ENCODE measurements at regions not wholly inside any gene's neighbourhood (a gene's known extent, or its start where the extent isn't known, plus 50 kb on each side); places are given as distances from the start of the nearest gene placed in this dataset.

- in situ Hi-C loops (cut with MboI; ENCODE audit: low sequenced_read_pairs), result no loop called here
Observed at GRCh38 chrX:107502316-107502715, 52.9 kb downstream of the FRMPD3 start.

DNA sequence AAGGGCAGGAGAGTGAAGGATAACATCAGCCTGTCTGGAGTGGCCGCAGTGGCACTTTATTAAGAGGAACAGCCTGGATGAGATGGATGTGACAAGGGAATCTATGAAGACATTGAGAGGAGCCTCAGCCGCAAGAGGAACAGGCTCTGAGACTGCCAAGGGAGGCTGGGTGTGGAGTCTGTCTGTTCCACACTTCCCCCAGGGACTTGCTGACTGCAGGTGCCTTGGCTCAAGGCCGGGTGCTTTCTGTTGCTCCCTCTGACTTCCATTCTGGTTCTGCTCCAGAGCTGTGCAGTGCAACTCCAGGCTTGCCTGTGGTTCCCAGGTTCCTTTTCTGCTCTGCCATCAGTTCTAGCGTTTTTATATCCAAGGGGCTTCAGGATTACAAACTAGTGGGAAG, 54.6 kb downstream of the FRMPD3 start:
- in situ Hi-C loops (cut with MboI; ENCODE audit: low sequenced_read_pairs), result no loop called here

DNA sequence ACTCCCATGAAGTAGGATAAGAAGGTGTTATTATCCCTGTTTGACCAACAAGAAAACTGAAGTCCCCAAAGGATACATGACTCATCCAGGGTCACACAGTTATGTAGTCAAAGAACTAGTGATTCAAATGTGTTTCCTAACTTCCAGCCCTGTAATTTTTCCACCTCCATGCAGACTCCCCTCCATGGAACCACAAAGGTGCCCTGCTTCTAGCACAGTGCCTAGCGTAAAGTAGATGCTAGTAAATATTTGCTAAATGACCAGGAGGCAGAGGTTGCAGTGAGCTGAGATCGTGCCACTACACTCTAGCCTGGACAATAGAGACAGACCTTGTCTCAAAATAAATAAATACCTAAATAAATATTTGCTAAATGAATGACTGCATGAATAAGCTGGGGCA, 55.8 kb downstream of the FRMPD3 start:
- in situ Hi-C loops (cut with MboI; ENCODE audit: low sequenced_read_pairs), result no loop called here

DNA sequence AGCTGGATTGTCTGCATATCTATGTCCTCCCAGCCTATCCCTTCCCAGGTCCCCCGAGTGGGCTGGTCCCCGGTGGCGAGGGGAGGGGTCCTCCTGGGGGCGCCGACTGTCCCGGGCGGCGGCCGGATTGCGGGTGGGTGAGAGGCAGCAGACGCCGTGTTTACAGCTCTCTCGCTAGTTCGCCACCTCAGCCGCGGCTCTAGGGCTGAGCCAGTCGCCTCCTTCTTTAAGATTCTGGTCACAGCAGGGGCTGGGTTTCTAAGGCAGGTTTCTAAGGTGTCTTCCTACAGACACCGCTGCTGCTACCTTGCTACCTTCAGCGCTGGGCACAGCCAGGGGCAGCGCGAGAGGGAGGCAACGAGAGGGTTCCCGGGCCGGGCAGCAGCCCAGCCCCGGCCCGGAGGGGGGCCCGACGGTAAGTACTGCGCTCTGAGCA, 57.2 kb downstream of the FRMPD3 start:
- in situ Hi-C loops (cut with MboI; ENCODE audit: low sequenced_read_pairs), result no loop called here

DNA sequence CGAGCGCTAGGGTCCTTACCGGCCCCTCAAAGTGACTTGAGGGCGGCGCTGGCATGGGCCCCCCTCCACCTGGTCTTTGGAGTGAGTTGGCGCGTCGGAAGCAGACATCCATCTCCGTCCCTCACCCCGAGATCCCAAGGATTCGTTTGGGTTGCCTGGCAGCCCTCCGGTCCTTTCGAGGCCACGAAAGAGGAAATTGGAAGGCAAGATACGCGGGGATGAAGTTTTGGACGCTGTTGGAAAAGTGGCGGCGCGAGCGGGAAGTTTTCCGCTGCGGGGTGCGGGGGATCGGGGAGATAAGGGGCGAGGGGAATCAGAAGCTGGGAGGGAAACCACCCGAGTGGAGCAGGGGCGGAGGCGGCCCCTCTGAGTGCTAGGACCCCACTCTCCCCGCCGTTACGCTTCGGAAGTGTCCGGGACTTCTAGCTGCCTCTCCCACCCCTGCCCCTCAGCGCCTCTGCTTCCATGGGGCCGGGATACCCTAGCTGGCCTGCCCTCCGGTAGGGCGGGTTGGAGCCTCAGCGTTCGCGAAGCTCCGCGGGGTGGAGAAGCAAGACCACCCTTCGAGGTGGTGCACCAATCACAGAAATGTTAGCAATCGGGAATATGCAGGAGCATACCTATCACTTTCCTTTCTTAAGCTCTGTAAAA, 57.8 kb downstream of the FRMPD3 start:
- in situ Hi-C loops (cut with MboI; ENCODE audit: low sequenced_read_pairs), result no loop called here

DNA sequence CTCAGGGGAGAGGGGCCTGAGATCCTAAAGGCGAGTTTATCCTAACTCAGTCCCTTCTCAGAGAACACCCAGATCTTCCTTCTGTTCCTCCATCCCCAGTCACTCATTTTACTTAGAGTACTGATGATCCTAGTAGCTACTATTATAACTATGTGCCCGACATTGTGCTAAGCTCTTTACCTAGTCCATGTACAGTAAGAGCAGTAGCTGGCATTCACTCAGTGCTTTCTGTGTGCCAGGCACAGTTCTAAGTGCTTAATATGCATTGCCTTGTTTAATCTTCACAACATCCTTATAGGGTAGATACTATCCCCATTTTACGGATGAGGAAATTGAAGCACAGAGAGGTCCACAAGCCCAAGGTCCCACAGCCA, 58.3 kb downstream of the FRMPD3 start:
- in situ Hi-C loops (cut with MboI; ENCODE audit: low sequenced_read_pairs), result no loop called here

- in situ Hi-C loops (cut with MboI; ENCODE audit: low sequenced_read_pairs), result no loop called here
Observed at GRCh38 chrX:107508925-107509324, 59.5 kb downstream of the FRMPD3 start.

GRCh38 chrX:107514944-107515343, 65.5 kb downstream of the FRMPD3 start:
- in situ Hi-C loops (cut with MboI; ENCODE audit: low sequenced_read_pairs), result no loop called here

DNA sequence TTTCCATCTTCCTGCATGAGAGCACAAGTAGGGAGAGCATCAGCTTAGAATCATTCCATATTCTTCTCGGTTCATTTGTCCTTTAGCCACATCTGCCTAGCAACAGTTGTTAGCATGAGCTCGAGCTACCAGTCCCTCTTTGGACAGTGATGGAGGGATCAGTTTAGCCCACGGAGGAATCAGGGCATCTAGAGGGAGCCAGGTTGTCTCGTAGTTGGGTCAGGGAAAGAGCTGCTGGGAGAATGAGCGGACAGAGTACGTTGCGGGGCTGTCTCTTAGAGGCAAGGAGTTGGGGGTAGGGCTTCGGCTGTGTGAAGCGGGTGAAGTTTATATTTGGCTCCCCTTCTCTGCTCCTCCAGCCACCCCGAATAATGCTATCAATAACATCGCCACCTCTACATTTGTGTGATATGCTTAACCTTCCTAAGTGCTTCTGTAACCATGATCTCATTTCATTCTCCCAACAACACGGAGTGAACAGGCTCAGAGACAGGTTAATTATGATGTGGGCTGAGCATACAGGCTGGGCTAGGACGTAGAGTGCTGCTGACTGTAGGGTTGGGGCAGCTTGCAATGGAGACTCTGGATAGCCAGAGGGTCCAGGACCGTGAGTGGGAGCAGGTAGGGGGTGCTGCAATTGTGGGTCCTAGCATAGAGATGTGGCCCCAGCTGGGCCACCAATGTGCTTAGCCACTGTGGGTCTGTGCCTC, 72.6 kb downstream of the FRMPD3 start:
- in situ Hi-C loops (cut with MboI; ENCODE audit: low sequenced_read_pairs), result no loop called here

DNA sequence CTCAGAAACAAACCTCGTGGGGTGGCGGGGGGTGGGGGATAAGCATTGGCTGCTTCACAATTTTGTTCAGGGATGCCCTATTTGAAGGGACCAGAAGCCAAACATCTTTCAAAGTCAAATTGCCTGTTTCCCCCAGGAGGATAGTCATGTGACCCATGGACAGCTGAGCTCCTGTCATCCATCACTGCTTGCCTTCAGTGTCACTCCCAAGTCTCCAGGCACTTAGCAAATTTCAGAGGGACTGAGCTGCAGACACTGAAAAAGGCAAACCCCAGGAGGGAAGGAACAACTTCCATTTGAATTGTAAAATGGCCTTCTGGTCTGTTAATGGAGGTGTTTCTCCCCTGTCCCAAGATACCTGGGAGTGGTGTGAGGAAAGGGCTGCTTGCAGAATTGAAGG, 73.4 kb downstream of the FRMPD3 start:
- in situ Hi-C loops (cut with MboI; ENCODE audit: low sequenced_read_pairs), result no loop called here

DNA sequence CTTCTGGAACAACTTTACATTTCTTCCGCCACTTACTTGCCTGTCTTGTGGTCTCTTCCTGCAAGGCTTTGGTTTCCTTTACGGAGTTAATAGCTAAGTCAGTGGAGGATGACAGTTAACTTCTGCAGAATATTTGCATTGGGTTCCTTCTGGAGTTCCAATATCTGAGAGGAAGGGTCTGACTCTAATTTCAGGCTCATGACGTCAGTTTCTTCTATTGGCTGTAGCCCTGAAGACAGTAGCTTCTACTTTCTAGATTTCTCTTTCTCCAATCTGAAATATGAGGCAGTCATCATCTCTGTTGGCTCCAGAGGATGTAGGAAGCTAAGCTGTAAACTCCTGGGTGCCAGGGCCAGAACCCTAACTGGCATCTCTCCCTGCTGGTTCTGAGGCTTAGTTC, 76.7 kb downstream of the FRMPD3 start:
- in situ Hi-C loops (cut with MboI; ENCODE audit: low sequenced_read_pairs), result loop anchor here (25.0 kb wide), 1 partner anchor 261 kb away; the partner anchor contains the start of genes NCBP2L and TSC22D3

DNA sequence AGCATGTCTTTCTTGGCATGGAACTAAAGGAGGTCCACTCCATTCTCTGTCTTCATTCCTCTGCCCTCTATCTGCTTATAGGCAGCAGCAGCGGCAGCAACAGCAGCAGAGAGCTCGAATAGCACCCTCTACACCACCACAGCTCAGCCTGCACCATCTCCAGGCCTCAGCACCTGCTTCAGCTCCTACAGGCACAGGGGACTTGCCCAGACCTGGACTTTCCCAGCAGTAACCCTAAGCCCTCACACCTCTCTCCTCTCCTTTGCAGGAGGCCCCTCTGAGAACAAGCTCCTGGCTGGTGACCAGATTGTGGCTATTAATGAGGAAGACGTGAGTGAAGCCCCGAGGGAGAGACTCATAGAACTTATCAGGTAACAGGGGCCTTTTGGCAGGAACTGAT, 80.7 kb downstream of the FRMPD3 start:
- in situ Hi-C loops (cut with MboI; ENCODE audit: low sequenced_read_pairs), result loop anchor here (25.0 kb wide), 1 partner anchor 257 kb away; the partner anchor contains the start of genes NCBP2L and TSC22D3

DNA sequence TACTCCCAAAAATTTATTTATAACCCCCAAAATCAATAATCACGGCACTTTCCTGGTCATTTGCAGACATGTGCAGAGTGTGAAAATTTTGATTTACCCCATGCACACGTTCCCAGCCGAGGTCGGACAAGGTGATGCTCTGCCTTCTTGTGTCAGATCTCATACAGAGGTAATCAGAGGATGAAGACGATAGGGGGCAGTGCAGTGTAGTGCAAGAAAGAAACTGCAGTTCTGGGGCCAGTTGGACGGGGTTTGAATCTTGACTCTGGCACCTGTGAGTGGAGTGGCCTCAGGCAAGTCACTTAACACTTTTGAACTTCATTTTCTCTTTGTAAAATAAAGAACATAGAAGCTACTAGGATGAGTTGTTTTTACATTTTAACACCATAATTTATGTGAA, 88.4 kb downstream of the FRMPD3 start:
- in situ Hi-C loops (cut with MboI; ENCODE audit: low sequenced_read_pairs), result loop anchor here (25.0 kb wide), 1 partner anchor 249 kb away; the partner anchor contains the start of genes NCBP2L and TSC22D3

DNA sequence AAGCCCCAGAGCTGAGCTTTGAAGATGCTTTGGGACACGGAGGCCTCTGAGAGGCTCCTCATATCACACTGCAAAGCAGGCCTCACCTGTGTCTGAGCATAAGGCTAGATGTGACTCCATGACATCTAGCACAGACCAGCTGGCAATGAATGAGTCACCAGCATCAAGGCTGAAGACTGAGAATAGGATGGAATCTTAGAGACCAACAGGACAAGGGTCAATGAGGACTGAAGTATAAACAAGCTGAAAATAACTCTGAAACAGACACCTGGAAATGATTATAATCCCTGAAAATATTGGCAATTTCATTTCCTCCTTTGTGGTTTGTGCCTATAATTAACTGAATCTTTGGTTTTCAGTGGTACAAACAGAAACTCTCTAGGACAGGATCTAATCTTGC, 87.1 kb upstream of the PRPS1 start:
- in situ Hi-C loops (cut with MboI; ENCODE audit: low sequenced_read_pairs), result loop anchor here (25.0 kb wide), 1 partner anchor 246 kb away; the partner anchor contains the start of genes NCBP2L and TSC22D3

DNA sequence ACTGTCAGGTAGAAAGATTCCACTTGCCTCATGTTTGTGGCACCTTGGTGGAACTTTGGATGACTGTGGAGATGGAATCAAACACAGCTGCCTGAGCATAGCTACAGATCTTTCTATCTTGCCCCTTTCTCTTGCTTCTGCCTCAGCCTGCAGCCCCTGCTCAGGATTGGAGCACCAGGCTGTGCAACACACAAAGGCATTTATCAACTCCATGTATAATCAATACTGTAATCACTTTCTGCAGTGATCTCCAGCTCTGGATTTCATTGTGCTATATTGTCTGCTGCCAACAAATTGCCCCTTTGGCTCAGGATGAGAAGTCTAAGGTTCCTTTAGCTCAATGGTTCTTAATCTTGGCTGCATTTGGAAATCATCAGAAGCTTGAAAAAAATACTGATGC, 86.3 kb upstream of the PRPS1 start:
- in situ Hi-C loops (cut with MboI; ENCODE audit: low sequenced_read_pairs), result loop anchor here (25.0 kb wide), 1 partner anchor 245 kb away; the partner anchor contains the start of genes NCBP2L and TSC22D3

- in situ Hi-C loops (cut with MboI; ENCODE audit: low sequenced_read_pairs), result loop anchor here (25.0 kb wide), 1 partner anchor 245 kb away; the partner anchor contains the start of genes NCBP2L and TSC22D3
Observed at GRCh38 chrX:107542500-107542899, 85.8 kb upstream of the PRPS1 start.

DNA sequence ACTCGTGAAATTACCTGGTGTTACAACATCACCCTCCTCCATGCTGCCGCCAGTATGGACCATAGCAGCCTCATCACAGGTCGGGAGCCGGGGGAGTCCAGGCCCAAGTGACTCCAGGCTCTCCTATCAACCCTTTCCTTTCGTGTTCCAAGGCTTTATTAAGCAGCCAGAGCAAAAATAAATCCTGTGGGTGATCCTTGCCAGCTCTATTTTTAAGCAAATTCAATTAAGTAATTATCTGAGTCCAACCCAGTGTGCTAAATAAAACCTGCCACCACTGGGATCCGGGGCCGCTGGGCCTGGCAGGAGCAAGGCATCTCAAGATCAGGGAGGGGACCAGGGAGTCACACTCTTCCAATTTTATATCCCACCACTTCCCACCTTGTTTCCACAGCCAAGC, 80.7 kb upstream of the PRPS1 start:
- in situ Hi-C loops (cut with MboI; ENCODE audit: low sequenced_read_pairs), result loop anchor here (25.0 kb wide), 1 partner anchor 240 kb away; the partner anchor contains the start of genes NCBP2L and TSC22D3

DNA sequence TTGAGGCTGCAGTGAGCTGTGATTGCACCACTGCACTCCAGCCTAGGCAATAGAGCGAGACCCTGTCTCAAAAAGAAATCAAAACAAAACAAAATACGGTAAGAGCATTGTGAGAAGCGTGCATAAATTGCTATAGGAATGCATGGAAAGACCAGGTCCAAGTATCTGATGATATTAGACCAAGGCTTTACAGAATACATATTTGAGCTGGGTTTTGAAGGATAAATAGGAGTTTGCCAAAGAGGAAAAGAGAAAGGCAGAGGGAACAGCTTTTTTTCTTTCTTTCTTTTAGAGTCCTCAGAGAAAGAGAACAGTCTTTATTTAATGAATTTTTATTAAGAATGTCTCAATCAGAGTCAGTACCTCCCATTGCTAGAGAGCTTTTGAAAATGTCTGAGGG, 79.5 kb upstream of the PRPS1 start:
- in situ Hi-C loops (cut with MboI; ENCODE audit: low sequenced_read_pairs), result loop anchor here (25.0 kb wide), 1 partner anchor 239 kb away; the partner anchor contains the start of genes NCBP2L and TSC22D3

DNA sequence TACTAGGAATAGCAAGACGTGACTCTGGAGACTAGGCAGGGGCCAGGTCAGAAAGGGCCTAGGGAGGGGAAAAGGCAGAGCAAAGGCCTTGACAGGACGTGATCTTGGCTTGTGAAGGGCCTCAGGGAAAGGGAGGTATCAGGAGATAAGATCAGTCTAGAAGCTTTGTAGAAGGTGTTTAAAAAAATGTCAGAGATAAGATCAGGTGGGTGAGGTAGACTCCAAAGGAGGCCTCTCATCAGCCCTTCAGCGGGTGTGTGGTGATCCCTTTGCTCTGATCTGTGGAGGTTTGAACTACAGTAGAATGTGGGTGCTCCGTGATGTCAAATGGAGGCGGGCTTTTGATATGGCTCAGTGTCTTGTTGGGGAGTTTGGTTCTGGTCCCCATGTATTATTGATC, 78.8 kb upstream of the PRPS1 start:
- in situ Hi-C loops (cut with MboI; ENCODE audit: low sequenced_read_pairs), result loop anchor here (25.0 kb wide), 1 partner anchor 238 kb away; the partner anchor contains the start of genes NCBP2L and TSC22D3

DNA sequence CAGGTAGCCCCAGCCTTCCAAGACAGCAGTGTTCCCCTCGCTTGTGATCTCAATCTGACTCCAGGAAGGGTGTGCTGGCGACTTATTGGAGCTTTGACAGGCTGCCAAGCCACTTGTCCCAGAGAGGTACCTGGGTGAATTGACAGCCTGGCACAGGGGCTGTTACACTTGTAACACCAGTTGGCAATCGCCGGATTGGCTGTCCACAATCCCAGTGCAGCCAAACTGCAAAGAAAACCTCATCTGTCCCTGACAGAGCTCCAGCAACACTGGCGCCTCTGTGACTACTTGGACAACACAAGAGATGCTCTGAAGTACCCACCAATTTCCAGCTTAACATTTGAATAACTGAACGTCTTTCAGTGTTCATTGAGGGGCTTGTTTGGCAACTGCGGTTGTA, 76.8 kb upstream of the PRPS1 start:
- in situ Hi-C loops (cut with MboI; ENCODE audit: low sequenced_read_pairs), result no loop called here

GRCh38 chrX:107552930-107553329, 75.4 kb upstream of the PRPS1 start:
- in situ Hi-C loops (cut with MboI; ENCODE audit: low sequenced_read_pairs), result no loop called here

DNA sequence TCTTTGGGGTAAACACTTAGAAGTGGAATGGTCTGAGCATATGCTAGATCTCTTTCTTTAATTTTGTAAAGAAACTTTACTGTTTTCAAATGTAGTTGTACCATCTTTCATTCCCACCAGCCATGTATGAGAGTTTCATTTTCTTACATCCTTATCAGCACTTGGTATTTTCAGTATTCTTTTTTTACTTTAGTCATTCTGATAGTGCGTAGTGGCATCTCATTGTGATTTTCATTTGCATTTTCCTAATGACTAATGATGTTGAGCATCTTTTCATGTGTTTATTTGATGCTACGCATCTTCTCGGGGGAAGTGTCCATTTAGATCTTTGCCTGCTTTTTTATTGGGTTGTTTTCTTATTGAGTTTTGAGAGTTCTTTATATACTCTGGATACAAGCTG, 71.3 kb upstream of the PRPS1 start:
- in situ Hi-C loops (cut with MboI; ENCODE audit: low sequenced_read_pairs), result no loop called here

All from HL-60/S4 treated with retinoic acid at 250 ng/mL for 4 days and 3 days (cell line).